Glutamatergic neuron (in vitro differentiated cells): ENCODE measurements at regions not wholly inside any gene's neighbourhood (a gene's known extent, or its start where the extent isn't known, plus 50 kb on each side); places are given as distances from the start of the nearest gene placed in this dataset.

ENCODE experiments used
- DNase-seq: peaks from one replicate; pipeline ENCODE4 v3.0.0; 2022
- H3K27ac Mint-ChIP-seq: one replicate; pipeline ENCODE4 v1.8.0; 2020; ENCODE audit warnings: mild to moderate bottlenecking, mixed read lengths, inconsistent platforms; ENCODE audit not compliant: unreplicated experiment
- H3K27me3 Mint-ChIP-seq: one replicate; pipeline ENCODE4 v1.8.0; 2020; ENCODE audit warnings: mild to moderate bottlenecking, moderate library complexity, mixed read lengths, inconsistent platforms; ENCODE audit not compliant: unreplicated experiment
- H3K36me3 Mint-ChIP-seq: one replicate; pipeline ENCODE4 v1.8.0; 2020; ENCODE audit warnings: mild to moderate bottlenecking, mixed read lengths, inconsistent platforms; ENCODE audit not compliant: unreplicated experiment
- H3K4me1 Mint-ChIP-seq: one replicate; pipeline ENCODE4 v1.8.0; 2020; ENCODE audit warnings: mild to moderate bottlenecking, low read depth, mixed read lengths, inconsistent platforms; ENCODE audit not compliant: unreplicated experiment
- H3K4me3 Mint-ChIP-seq: one replicate; pipeline ENCODE4 v1.8.0; 2020; ENCODE audit warnings: mild to moderate bottlenecking, mixed read lengths, inconsistent platforms; ENCODE audit not compliant: unreplicated experiment
- H3K9me3 Mint-ChIP-seq: one replicate; pipeline ENCODE4 v1.8.0; 2020; ENCODE audit warnings: mild to moderate bottlenecking, moderate library complexity, mixed read lengths, inconsistent platforms; ENCODE audit not compliant: unreplicated experiment
- TF ChIP-seq, protein P1 (sequence below): fragments of 200-600 bp; sonication (generic); IDR thresholded peaks from one replicate; pipeline ENCODE4 v1.5.0; 2021; ENCODE audit not compliant: partially characterized antibody, unreplicated experiment

DNA sequence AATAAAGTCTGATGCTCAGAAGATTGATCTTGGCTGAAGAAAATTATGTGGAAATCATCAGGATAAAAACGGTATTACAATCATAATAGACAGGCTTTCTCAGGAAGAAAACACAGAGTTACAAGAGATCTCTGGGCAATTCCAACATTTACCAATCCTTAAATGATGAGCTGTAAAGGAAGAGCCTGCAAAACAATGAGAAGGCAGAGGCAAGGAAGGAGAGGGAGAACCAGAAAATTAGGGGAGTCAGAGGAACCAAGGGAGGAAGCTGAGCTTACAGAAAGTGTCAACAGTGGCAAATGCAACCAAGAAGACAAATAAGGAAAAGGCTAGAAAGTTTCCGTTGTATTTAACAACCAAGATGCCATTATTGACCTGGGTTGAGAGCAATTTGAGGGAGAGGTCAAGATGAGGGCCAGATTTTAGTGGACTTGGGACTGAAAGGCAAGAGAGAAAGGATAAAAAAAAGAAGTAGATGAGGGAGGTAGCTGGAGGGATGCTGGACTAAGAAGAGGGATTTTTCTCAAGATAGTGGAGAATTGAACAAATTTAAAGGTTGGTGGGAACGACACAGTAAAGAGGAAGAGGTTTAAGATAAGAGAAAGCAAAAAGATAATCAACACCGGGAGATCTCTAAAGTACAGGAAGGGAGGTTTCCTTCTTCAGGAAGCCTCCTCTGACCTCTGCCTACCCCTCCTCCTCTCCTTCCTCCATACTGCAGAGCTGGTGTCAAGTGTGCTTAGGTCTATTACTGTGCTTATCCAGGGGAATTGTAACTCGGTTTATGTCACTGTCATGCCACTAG lies 116.9 kb downstream of the DUSP6 start:
- Mint-ChIP-seq H3K4me3 (no peak overlapping the region), H3K27me3 (no peaks in the 10 kb centered on the region), H3K4me1 (no peaks in the 10 kb centered on the region), H3K27ac (no peak overlapping the region), H3K9me3 (no peaks in the 10 kb centered on the region), H3K36me3 (no peaks in the 10 kb centered on the region)
- TF ChIP-seq, protein P1, sequence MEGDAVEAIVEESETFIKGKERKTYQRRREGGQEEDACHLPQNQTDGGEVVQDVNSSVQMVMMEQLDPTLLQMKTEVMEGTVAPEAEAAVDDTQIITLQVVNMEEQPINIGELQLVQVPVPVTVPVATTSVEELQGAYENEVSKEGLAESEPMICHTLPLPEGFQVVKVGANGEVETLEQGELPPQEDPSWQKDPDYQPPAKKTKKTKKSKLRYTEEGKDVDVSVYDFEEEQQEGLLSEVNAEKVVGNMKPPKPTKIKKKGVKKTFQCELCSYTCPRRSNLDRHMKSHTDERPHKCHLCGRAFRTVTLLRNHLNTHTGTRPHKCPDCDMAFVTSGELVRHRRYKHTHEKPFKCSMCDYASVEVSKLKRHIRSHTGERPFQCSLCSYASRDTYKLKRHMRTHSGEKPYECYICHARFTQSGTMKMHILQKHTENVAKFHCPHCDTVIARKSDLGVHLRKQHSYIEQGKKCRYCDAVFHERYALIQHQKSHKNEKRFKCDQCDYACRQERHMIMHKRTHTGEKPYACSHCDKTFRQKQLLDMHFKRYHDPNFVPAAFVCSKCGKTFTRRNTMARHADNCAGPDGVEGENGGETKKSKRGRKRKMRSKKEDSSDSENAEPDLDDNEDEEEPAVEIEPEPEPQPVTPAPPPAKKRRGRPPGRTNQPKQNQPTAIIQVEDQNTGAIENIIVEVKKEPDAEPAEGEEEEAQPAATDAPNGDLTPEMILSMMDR: no peak
- DNase-seq: no peak

DNA sequence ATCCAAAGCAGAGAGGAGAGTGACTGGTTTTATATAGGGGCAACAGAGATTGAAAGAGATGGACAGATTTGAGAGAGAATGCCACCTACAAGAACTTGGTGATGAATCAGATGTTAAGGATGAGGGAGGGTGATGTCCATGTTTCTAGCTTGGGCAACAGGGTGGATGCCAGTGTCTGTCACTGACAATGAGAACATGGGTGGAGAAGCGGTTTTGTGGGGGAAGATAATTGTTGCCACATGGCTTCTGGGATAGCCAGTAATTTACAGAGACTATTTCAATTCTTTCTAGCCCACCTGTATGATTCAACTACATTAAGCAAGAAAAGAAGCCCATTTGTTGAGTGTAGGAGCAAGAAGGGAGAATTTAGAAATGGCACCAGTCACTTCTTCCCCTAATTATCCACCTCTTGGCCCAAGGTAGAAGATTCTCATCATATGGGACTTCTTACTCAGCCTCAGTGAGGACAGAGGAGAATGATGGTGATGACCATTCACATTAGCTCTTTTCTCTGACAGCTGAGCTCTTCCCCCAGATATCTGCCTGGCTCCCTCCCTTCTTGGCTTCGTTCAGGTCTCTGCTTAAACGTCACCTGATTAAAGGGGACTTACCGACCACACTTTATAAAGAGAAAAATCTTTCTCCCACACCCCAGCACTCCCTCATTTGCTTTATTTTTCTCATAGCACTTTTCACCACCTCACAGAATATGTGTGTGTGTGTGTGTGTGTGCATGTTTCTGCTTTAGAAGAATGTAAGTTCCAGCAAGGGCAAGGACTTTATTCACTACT lies 117.8 kb downstream of the DUSP6 start:
- no peak for DNase-seq
- no peaks in the 10 kb centered on the region for H3K27me3 Mint-ChIP-seq
- no peaks in the 10 kb centered on the region for H3K36me3 Mint-ChIP-seq
- no peak overlapping the region for H3K27ac Mint-ChIP-seq
- TF ChIP-seq, protein P1: no peak
- H3K4me1 Mint-ChIP-seq: no peaks in the 10 kb centered on the region
- H3K4me3 Mint-ChIP-seq: no peak overlapping the region
- H3K9me3 Mint-ChIP-seq: no peaks in the 10 kb centered on the region

DNA sequence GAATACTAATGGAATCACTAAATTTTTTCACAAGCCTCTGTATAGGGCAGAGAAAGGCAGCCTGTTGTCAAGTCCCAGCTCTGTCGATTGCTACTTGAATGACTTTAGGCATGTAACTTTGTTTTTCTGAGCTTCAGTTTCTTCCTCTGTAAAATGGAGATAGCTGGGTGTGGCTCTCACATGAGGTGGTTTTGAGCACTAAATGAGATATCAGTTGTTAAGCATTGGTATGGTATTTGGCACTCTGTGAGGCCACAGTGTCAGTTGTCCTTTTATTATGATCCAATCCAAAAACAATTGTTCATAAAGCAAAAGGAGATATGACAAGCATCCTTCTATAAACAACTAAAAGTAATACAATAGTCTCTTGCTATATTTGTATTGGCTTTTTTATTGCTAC lies 120.6 kb downstream of the DUSP6 start:
- Mint-ChIP-seq H3K36me3 (no peaks in the 10 kb centered on the region), H3K4me3 (no peak overlapping the region), H3K27me3 (no peaks in the 10 kb centered on the region), H3K4me1 (no peaks in the 10 kb centered on the region), H3K9me3 (no peaks in the 10 kb centered on the region), H3K27ac (no peak overlapping the region)
- no peak for DNase-seq
- TF ChIP-seq, protein P1: no peak

DNA sequence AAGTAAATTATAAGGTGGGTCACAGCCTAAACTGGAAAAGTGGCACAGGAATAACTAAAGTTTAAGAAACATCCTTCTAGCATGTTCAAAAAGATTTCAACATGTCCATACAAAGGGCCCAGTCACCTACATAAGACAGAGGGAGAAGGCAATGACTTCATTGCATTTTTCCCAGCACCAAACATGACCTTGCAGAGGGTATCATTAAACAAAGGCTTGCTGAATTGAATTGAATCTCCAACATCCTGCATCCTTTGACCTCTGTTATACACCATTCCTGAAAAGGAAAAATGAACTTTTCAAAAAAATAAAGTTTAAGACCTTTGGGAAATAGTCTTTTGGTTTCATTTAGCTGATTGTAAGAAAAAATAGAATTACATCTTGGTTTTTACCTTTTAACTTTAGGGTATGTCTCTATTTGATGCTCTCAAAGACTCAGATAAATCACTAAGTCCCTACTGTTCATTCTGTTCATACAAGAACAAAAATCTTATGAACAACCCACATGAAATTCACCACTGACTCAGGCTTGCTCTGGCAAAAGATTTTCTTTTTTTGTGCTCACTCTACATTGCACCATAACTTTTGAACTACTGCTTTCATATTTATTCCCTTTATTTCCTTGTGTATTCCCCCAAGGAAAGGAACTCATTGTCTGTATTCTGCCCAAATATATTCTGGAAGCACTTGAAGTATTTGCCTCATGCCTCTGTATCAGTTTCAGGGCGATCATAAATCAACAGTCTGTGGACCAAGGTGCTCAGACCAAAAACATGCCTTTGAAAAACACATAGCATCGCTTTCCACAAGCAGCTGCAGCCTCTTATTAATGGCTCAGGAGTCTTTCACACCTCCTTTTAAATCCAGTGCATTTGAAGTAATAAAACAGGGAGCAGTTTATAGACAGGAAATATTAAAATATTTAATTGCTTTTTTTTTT lies 121.7 kb downstream of the DUSP6 start:
- H3K27me3 Mint-ChIP-seq: no peaks in the 10 kb centered on the region
- no peak overlapping the region for H3K27ac Mint-ChIP-seq
- H3K4me1 Mint-ChIP-seq: no peaks in the 10 kb centered on the region
- H3K36me3 Mint-ChIP-seq: no peaks in the 10 kb centered on the region
- no peak for DNase-seq
- TF ChIP-seq, protein P1: no peak
- no peaks in the 10 kb centered on the region for H3K9me3 Mint-ChIP-seq
- H3K4me3 Mint-ChIP-seq: no peak overlapping the region
